Muscle of arm (tissue), 1 donor: ENCODE measurements at regions not wholly inside any gene's neighbourhood (a gene's known extent, or its start where the extent isn't known, plus 50 kb on each side); places are given as distances from the start of the nearest gene placed in this dataset.

ENCODE experiments used
- DNase-seq: peaks from one replicate; pipeline ENCODE4 v3.0.0-alpha.2; 2013

- DNase-seq: no peak
Measured at GRCh38 chr2:144835634-144836350, 315.9 kb upstream of the ZEB2 start.

- DNase-seq: peak; percentile 71
Measured at GRCh38 chr2:144834998-144835633, 315.2 kb upstream of the ZEB2 start.

GRCh38 chr2:144834363-144834762, 314.4 kb upstream of the ZEB2 start:
- no peak for DNase-seq

GRCh38 chr2:144833075-144833637, 313.2 kb upstream of the ZEB2 start:
- DNase-seq: no peak

GRCh38 chr2:144832048-144832447, 312.1 kb upstream of the ZEB2 start:
- no peak for DNase-seq

- DNase-seq: no peak
Measured at GRCh38 chr2:144830543-144830942, 310.6 kb upstream of the ZEB2 start.

- DNase-seq: no peak
Measured at GRCh38 chr2:144827404-144827803, 307.5 kb upstream of the ZEB2 start.

GRCh38 chr2:144826105-144826504, 306.2 kb upstream of the ZEB2 start:
- no peak for DNase-seq

- no peak for DNase-seq
Measured at GRCh38 chr2:144825331-144826020, 305.6 kb upstream of the ZEB2 start.

- no peak for DNase-seq
Measured at GRCh38 chr2:144824306-144825080, 304.6 kb upstream of the ZEB2 start.

GRCh38 chr2:144822966-144823365, 303.0 kb upstream of the ZEB2 start:
- DNase-seq: no peak

GRCh38 chr2:144812288-144812687, 292.4 kb upstream of the ZEB2 start:
- DNase-seq: no peak

- no peak for DNase-seq
Measured at GRCh38 chr2:144801766-144802165, 281.8 kb upstream of the ZEB2 start.

- DNase-seq: no peak
Measured at GRCh38 chr2:144801325-144801724, 281.4 kb upstream of the ZEB2 start.

GRCh38 chr2:144798989-144799388, 279.1 kb upstream of the ZEB2 start:
- DNase-seq: no peak

- DNase-seq: no peak
Measured at GRCh38 chr2:144798034-144798433, 278.1 kb upstream of the ZEB2 start.

- DNase-seq: no peak
Measured at GRCh38 chr2:144796936-144797335, 277.0 kb upstream of the ZEB2 start.

GRCh38 chr2:144796164-144796563, 276.2 kb upstream of the ZEB2 start:
- DNase-seq: peak; percentile 37

- DNase-seq: no peak
Measured at GRCh38 chr2:144785253-144785652, 265.3 kb upstream of the ZEB2 start.

- DNase-seq: no peak
Measured at GRCh38 chr2:144780983-144781382, 261.1 kb upstream of the ZEB2 start.

GRCh38 chr2:144776766-144777165, 256.8 kb upstream of the ZEB2 start:
- no peak for DNase-seq

- no peak for DNase-seq
Measured at GRCh38 chr2:144774809-144775208, 254.9 kb upstream of the ZEB2 start.
